SK-N-SH (cell line): ENCODE measurements at regions not wholly inside any gene's neighbourhood (a gene's known extent, or its start where the extent isn't known, plus 50 kb on each side); places are given as distances from the start of the nearest gene placed in this dataset.

Experiments used
- CHD2 ChIP-seq: fragments of 150-350 bp; IDR thresholded peaks from 2 replicates; pipeline ENCODE4 v1.6.1; 2018; ENCODE audit warnings: low read length; ENCODE audit not compliant: partially characterized antibody
- EP300 ChIP-seq, 2 experiments: IDR thresholded peaks; 2 replicates each; pipeline versions ENCODE4 v1.4.0 to v1.6.1; 2012; ENCODE audit warnings: borderline replicate concordance in 1 of 2, low read depth in 1 of 2, low read length in 1 of 2
- EZH2phosphoT487 ChIP-seq: fragments of 200-600 bp; sonication (generic); IDR thresholded peaks from 2 replicates; pipeline ENCODE4 v1.6.1; 2017; ENCODE audit warnings: low read depth, mixed run types, mild to moderate bottlenecking, antibody characterized with exemption, moderate library complexity, borderline replicate concordance
- GABPA ChIP-seq: IDR thresholded peaks from 2 replicates; pipeline ENCODE4 v1.4.0; 2012; ENCODE audit warnings: low read depth, mild to moderate bottlenecking
- MEF2A ChIP-seq: IDR thresholded peaks from 2 replicates; pipeline ENCODE4 v1.4.0; 2012; ENCODE audit warnings: low read depth, borderline replicate concordance
- NRF1 ChIP-seq: IDR thresholded peaks from 2 replicates; pipeline ENCODE4 v1.6.1; 2012; ENCODE audit warnings: low read depth, mild to moderate bottlenecking, low read length
- POLR2AphosphoS5 ChIP-seq: IDR thresholded peaks from 2 replicates; pipeline ENCODE4 v1.6.1; 2012; ENCODE audit warnings: low read depth, low read length
- RFX5 ChIP-seq: IDR thresholded peaks from 2 replicates; pipeline ENCODE4 v1.6.1; 2012; ENCODE audit warnings: mild to moderate bottlenecking, improper control_type of control experiment, low read length
- SIN3A ChIP-seq: IDR thresholded peaks from 2 replicates; pipeline ENCODE4 v1.6.1; 2012; ENCODE audit warnings: low read depth, mild to moderate bottlenecking, low read length, moderate library complexity, borderline replicate concordance
- SMC3 ChIP-seq: IDR thresholded peaks from 2 replicates; pipeline ENCODE4 v1.6.1; 2012; ENCODE audit warnings: low read depth, low read length, improper control_type of control experiment
- TEAD4 ChIP-seq: IDR thresholded peaks from 2 replicates; pipeline ENCODE4 v1.4.0; 2012; ENCODE audit warnings: mild to moderate bottlenecking, borderline replicate concordance; ENCODE audit not compliant: insufficient read depth
- YY1 ChIP-seq: IDR thresholded peaks from 2 replicates; pipeline ENCODE4 v1.4.0; 2012; ENCODE audit warnings: low read depth, mild to moderate bottlenecking
- TF ChIP-seq, protein P1 (sequence below): fragments of 200-600 bp; sonication (generic); IDR thresholded peaks from 2 replicates; pipeline ENCODE4 v1.6.1; 2017; ENCODE audit warnings: antibody characterized with exemption, mild to moderate bottlenecking, moderate library complexity

DNA sequence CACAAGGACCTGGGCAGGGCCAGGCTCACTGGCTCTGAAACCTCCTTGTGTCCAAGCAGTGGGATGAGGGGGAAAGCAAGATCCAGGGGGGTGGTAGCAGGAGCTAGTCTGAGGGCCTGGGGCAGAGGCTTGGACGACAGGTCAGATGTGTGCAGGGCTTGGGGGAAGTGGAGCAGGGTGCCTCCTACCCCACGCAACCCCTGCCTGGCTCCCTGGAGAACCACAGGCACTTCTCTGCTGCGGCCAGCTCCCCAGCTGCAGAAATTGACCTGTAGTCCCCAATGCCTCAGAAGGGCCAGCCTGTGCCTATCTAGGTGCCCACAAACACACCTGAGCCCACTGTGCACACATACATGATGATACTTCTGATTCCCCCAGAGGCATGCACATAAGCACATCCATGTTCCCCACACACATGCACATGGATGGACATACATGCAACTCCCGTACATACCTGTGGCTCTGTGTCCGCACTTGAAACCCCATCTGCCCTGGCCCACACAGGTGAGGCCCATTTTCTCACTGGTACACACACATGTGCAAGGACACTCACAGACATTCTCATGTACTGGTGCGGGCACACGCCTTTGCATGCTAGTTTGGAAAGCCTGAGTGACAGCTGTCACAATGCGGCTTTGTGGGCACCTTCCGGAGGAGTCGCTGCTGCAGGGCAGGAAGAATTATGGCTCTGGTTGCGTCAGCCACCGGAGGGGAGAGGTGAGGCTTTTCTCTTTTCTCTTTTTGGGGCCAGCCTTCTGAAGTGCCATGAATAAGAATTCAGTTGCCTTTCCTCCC is 247.2 kb upstream of the CSF3R start:
- TF ChIP-seq GABPA = no peak
- no peak for TF ChIP-seq SIN3A
- TF ChIP-seq, protein P1, sequence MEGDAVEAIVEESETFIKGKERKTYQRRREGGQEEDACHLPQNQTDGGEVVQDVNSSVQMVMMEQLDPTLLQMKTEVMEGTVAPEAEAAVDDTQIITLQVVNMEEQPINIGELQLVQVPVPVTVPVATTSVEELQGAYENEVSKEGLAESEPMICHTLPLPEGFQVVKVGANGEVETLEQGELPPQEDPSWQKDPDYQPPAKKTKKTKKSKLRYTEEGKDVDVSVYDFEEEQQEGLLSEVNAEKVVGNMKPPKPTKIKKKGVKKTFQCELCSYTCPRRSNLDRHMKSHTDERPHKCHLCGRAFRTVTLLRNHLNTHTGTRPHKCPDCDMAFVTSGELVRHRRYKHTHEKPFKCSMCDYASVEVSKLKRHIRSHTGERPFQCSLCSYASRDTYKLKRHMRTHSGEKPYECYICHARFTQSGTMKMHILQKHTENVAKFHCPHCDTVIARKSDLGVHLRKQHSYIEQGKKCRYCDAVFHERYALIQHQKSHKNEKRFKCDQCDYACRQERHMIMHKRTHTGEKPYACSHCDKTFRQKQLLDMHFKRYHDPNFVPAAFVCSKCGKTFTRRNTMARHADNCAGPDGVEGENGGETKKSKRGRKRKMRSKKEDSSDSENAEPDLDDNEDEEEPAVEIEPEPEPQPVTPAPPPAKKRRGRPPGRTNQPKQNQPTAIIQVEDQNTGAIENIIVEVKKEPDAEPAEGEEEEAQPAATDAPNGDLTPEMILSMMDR = no peak
- no peak for TF ChIP-seq CHD2
- no peak for TF ChIP-seq RFX5
- no peak for TF ChIP-seq YY1
- no peak for TF ChIP-seq SMC3
- no peak for TF ChIP-seq EZH2phosphoT487
- no peak for TF ChIP-seq EP300 (IDR thresholded peaks at IDR 0.05; ENCODE audit: borderline replicate concordance in 1 of 2, low read depth in 1 of 2, low read length in 1 of 2)
- TF ChIP-seq MEF2A = no peak
- TF ChIP-seq NRF1 = no peak
- TF ChIP-seq POLR2AphosphoS5 = no peak
- no peak for TF ChIP-seq TEAD4
